Keratinocyte (primary cell): ENCODE measurements at regions not wholly inside any gene's neighbourhood (a gene's known extent, or its start where the extent isn't known, plus 50 kb on each side); places are given as distances from the start of the nearest gene placed in this dataset.

Source experiments
- DNase-seq: peaks from one replicate; pipeline ENCODE4 v3.0.0-alpha.2; 2011; ENCODE audit warnings: low read depth, missing footprints, low spot score
- FAIRE-seq: peaks from 2 replicates; lab custom pipeline; 2011; peaks lifted over from hg19 to GRCh38; lab: Jason Lieb, UNC
- H2AFZ ChIP-seq: 2 replicates; pipeline ENCODE4 v1.6.0; 2012; ENCODE audit warnings: low read length, control low read depth, inconsistent platforms; ENCODE audit not compliant: control insufficient read depth
- H3K27ac ChIP-seq: 2 replicates; pipeline ENCODE4 v1.5.1; 2011; ENCODE audit warnings: low read length; ENCODE audit not compliant: control insufficient read depth, insufficient read depth
- H3K27me3 ChIP-seq: 3 replicates; pipeline ENCODE4 v1.6.0; 2011; ENCODE audit warnings: low read length; ENCODE audit not compliant: control insufficient read depth, insufficient read depth; ENCODE audit errors: extremely low read depth
- H3K36me3 ChIP-seq, 2 experiments: 2 replicates in 1 of 2; 3 replicates in 1 of 2; pipeline ENCODE4 v1.5.1; 2011; ENCODE audit warnings: low read length in 2 of 2, mild to moderate bottlenecking in 1 of 2; ENCODE audit not compliant: control insufficient read depth in 2 of 2, insufficient read depth in 2 of 2; ENCODE audit errors: extremely low read depth in 1 of 2
- H3K4me1 ChIP-seq: 3 replicates; pipeline ENCODE4 v1.5.1; 2011; ENCODE audit warnings: low read length; ENCODE audit not compliant: control insufficient read depth, insufficient read depth; ENCODE audit errors: extremely low read depth
- H3K4me2 ChIP-seq: 3 replicates; pipeline ENCODE4 v1.6.0; 2011; ENCODE audit warnings: low read depth, low read length; ENCODE audit not compliant: control insufficient read depth, insufficient read depth; ENCODE audit errors: extremely low read depth
- H3K4me3 ChIP-seq, 3 experiments: fragments of 200-600 bp in 1 of 3; sonication (generic) in 1 of 3; 2 replicates in 2 of 3; 3 replicates in 1 of 3; pipeline ENCODE4 v1.5.1; 2011 to 2016; ENCODE audit warnings: low read length in 3 of 3, mild to moderate bottlenecking in 3 of 3, control low read depth in 2 of 3, inconsistent platforms in 1 of 3, low read depth in 1 of 3, mixed read lengths in 1 of 3, mixed run types in 1 of 3, moderate library complexity in 1 of 3; ENCODE audit not compliant: control insufficient read depth in 2 of 3, insufficient read depth in 2 of 3; ENCODE audit errors: extremely low read depth in 1 of 3
- H3K79me2 ChIP-seq: 2 replicates; pipeline ENCODE4 v1.6.0; 2012; ENCODE audit warnings: low read length; ENCODE audit not compliant: control insufficient read depth, insufficient read depth
- H3K9ac ChIP-seq: 3 replicates; pipeline ENCODE4 v1.6.0; 2011; ENCODE audit warnings: low read length; ENCODE audit not compliant: control insufficient read depth, insufficient read depth; ENCODE audit errors: extremely low read depth
- H3K9me1 ChIP-seq: 3 replicates; pipeline ENCODE4 v1.6.0; 2011; ENCODE audit warnings: low read length; ENCODE audit not compliant: control insufficient read depth, insufficient read depth; ENCODE audit errors: extremely low read depth
- H3K9me3 ChIP-seq: 2 replicates; pipeline ENCODE4 v1.5.1; 2012; ENCODE audit warnings: low read depth, low read length; ENCODE audit not compliant: control insufficient read depth
- H4K20me1 ChIP-seq: 3 replicates; pipeline ENCODE4 v1.6.0; 2011; ENCODE audit warnings: low read length; ENCODE audit not compliant: control insufficient read depth, insufficient read depth; ENCODE audit errors: extremely low read depth
- EZH2 ChIP-seq: IDR thresholded peaks from one replicate; pipeline ENCODE4 v1.6.1; 2012; ENCODE audit warnings: inconsistent platforms, mild to moderate bottlenecking, low read length, moderate library complexity
- dilution Hi-C: fragments of 300-500 bp; cut with MboI; formaldehyde crosslinking; loops from one replicate; pipeline ENCODE4 v1.7.0; 2020; ENCODE audit warnings: low sequenced_read_pairs; ENCODE audit not compliant: extremely low pct_ligation_motif_present
- TF ChIP-seq, protein P1 (sequence below), 3 experiments: IDR thresholded peaks in 1 of 3; conservative IDR thresholded peaks in 1 of 3; optimal IDR thresholded peaks in 1 of 3; 2 replicates in 2 of 3; 3 replicates in 1 of 3; pipeline versions ENCODE3 to v1.5.1; 2011; ENCODE audit warnings: low read length in 3 of 3, mild to moderate bottlenecking in 3 of 3, moderate library complexity in 2 of 3, control low read depth in 1 of 3, inconsistent platforms in 1 of 3; ENCODE audit not compliant: insufficient read depth in 2 of 3; ENCODE audit errors: extremely low read depth in 1 of 3

DNA sequence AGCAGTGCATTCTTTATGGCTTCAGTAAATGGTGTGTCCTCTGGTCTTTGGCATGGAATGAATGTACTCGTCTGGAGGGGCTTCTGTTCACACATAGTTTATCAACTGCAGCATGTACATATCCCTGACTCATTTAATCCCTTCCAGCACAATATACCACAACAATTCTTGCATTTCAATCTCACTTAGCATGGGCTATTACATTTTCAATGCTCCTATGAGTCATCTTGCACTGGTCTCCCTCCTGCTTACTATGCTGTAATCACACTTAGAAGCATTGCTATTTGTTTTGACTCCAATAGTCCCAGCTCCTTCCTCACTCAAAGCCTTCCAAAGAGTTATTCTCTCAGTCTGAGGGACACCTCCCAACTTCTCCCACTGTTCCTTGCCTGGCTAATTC lies 180.9 kb upstream of the NUDT10 start:
- H2AFZ ChIP-seq = no peak overlapping the region
- no peaks in the 10 kb centered on the region for H3K36me3 ChIP-seq
- dilution Hi-C loops = no loop called here
- H4K20me1 ChIP-seq = no peaks in the 10 kb centered on the region
- no peak overlapping the region for H3K27ac ChIP-seq
- no peaks in the 10 kb centered on the region for H3K9me3 ChIP-seq
- no peaks in the 10 kb centered on the region for H3K27me3 ChIP-seq
- no peaks in the 10 kb centered on the region for H3K9me1 ChIP-seq
- no peaks in the 10 kb centered on the region for H3K4me1 ChIP-seq
- no peak overlapping the region for H3K4me2 ChIP-seq
- FAIRE-seq (no peak), DNase-seq (no peak)
- H3K4me3 ChIP-seq = no peak overlapping the region
- TF ChIP-seq, protein P1, sequence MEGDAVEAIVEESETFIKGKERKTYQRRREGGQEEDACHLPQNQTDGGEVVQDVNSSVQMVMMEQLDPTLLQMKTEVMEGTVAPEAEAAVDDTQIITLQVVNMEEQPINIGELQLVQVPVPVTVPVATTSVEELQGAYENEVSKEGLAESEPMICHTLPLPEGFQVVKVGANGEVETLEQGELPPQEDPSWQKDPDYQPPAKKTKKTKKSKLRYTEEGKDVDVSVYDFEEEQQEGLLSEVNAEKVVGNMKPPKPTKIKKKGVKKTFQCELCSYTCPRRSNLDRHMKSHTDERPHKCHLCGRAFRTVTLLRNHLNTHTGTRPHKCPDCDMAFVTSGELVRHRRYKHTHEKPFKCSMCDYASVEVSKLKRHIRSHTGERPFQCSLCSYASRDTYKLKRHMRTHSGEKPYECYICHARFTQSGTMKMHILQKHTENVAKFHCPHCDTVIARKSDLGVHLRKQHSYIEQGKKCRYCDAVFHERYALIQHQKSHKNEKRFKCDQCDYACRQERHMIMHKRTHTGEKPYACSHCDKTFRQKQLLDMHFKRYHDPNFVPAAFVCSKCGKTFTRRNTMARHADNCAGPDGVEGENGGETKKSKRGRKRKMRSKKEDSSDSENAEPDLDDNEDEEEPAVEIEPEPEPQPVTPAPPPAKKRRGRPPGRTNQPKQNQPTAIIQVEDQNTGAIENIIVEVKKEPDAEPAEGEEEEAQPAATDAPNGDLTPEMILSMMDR (optimal IDR thresholded peaks at IDR 0.05 in 1 of 3, IDR thresholded peaks at IDR 0.05 in 1 of 3, conservative IDR thresholded peaks at IDR 0.05 in 1 of 3; ENCODE audit: extremely low read depth in 1 of 3, insufficient read depth in 2 of 3, low read length in 3 of 3) = no peak
- TF ChIP-seq EZH2 = no peak
- H3K79me2 ChIP-seq = no peaks in the 10 kb centered on the region
- no peak overlapping the region for H3K9ac ChIP-seq

GRCh38 chrX:51155157-51155556 lies 177.5 kb upstream of the NUDT10 start:
- no peaks in the 10 kb centered on the region for H3K9me1 ChIP-seq
- H3K9ac ChIP-seq = no peak overlapping the region
- no peaks in the 10 kb centered on the region for H3K9me3 ChIP-seq
- no peak overlapping the region for H3K4me3 ChIP-seq
- no peaks in the 10 kb centered on the region for H3K27me3 ChIP-seq
- no peaks in the 10 kb centered on the region for H3K36me3 ChIP-seq
- H3K4me1 ChIP-seq = no peaks in the 10 kb centered on the region
- H4K20me1 ChIP-seq = no peaks in the 10 kb centered on the region
- H3K27ac ChIP-seq = no peak overlapping the region
- H3K4me2 ChIP-seq = no peak overlapping the region
- dilution Hi-C loops = no loop called here
- FAIRE-seq (no peak), DNase-seq (no peak)
- no peak for TF ChIP-seq EZH2
- TF ChIP-seq, protein P1 (optimal IDR thresholded peaks at IDR 0.05 in 1 of 3, IDR thresholded peaks at IDR 0.05 in 1 of 3, conservative IDR thresholded peaks at IDR 0.05 in 1 of 3; ENCODE audit: extremely low read depth in 1 of 3, insufficient read depth in 2 of 3, low read length in 3 of 3) = no peak
- H3K79me2 ChIP-seq = no peaks in the 10 kb centered on the region
- no peak overlapping the region for H2AFZ ChIP-seq
